HEK293T (cell line): ENCODE measurements at regions not wholly inside any gene's neighbourhood (a gene's known extent, or its start where the extent isn't known, plus 50 kb on each side); places are given as distances from the start of the nearest gene placed in this dataset.

ENCODE experiments used
- ARNT ChIP-seq: fragments of 450-650 bp; IDR thresholded peaks from 2 replicates; pipeline ENCODE4 v1.6.1; 2017; ENCODE audit warnings: mild to moderate bottlenecking
- BHLHE40 ChIP-seq: fragments of 450-650 bp; IDR thresholded peaks from 2 replicates; pipeline ENCODE4 v1.6.1; 2016; ENCODE audit warnings: mild to moderate bottlenecking, moderate library complexity, borderline replicate concordance
- FOXA1 ChIP-seq: fragments of 450-650 bp; IDR thresholded peaks from 2 replicates; pipeline ENCODE4 v1.6.1; 2016; ENCODE audit warnings: mild to moderate bottlenecking
- FOXM1 ChIP-seq: fragments of 450-650 bp; IDR thresholded peaks from 2 replicates; pipeline ENCODE4 v1.6.1; 2017; ENCODE audit warnings: mild to moderate bottlenecking, borderline replicate concordance
- HDGF ChIP-seq: fragments of 450-650 bp; IDR thresholded peaks from 2 replicates; pipeline ENCODE4 v1.6.1; 2017; ENCODE audit warnings: antibody characterized with exemption, borderline replicate concordance
- NFRKB ChIP-seq: fragments of 450-650 bp; IDR thresholded peaks from 2 replicates; pipeline ENCODE4 v1.6.1; 2016; ENCODE audit warnings: mild to moderate bottlenecking, moderate library complexity
- SP1 ChIP-seq: fragments of 450-650 bp; IDR thresholded peaks from 2 replicates; pipeline ENCODE4 v1.6.1; 2017
- SUZ12 ChIP-seq: fragments of 450-650 bp; IDR thresholded peaks from 2 replicates; pipeline ENCODE4 v1.6.1; 2016; ENCODE audit warnings: mild to moderate bottlenecking
- ZNF384 ChIP-seq: fragments of 450-650 bp; IDR thresholded peaks from 2 replicates; pipeline ENCODE4 v1.6.1; 2016

GRCh38 chr2:180717588-180717987 is 262.8 kb upstream of the UBE2E3 start:
- TF ChIP-seq SP1 = no peak
- no peak for TF ChIP-seq ZNF384
- no peak for TF ChIP-seq HDGF
- TF ChIP-seq FOXM1 = no peak
- TF ChIP-seq NFRKB = no peak
- no peak for TF ChIP-seq FOXA1
- no peak for TF ChIP-seq SUZ12
- TF ChIP-seq BHLHE40 = no peak
- no peak for TF ChIP-seq ARNT
